HEK293 (cell line): ENCODE measurements at regions not wholly inside any gene's neighbourhood (a gene's known extent, or its start where the extent isn't known, plus 50 kb on each side); places are given as distances from the start of the nearest gene placed in this dataset.

Experiments
- CTCF ChIA-PET: fragments of 350-600 bp; formaldehyde crosslinking; extraction: SDS; loops from one replicate; lab custom pipeline; 2021; ENCODE audit warnings: antibody characterized with exemption; lab: Yijun Ruan, JAX
- POLR2A ChIA-PET: fragments of 300-600 bp; formaldehyde crosslinking; extraction: SDS; loops from one replicate; lab custom pipeline; 2020; ENCODE audit warnings: antibody characterized with exemption, inconsistent platforms; lab: Yijun Ruan, JAX
- H3K27ac ChIP-seq: fragments of 200-500 bp; sonication (Bioruptor generic); 2 replicates; pipeline ENCODE4 v1.5.1; 2014; ENCODE audit warnings: low read depth, low read length, control low read depth, inconsistent platforms; ENCODE audit errors: extremely low read depth
- H3K36me3 ChIP-seq, 2 experiments: fragments of 200-500 bp in 1 of 2; sonication (Bioruptor generic) in 1 of 2; 1 replicate in 1 of 2; 2 replicates in 1 of 2; pipeline ENCODE4 v1.5.1; 2014 to 2017; ENCODE audit warnings: inconsistent platforms in 2 of 2, low read length in 2 of 2; ENCODE audit not compliant: control insufficient read depth in 2 of 2, insufficient read depth in 1 of 2
- H3K4me1 ChIP-seq: fragments of 200-500 bp; sonication (Bioruptor generic); 2 replicates; pipeline ENCODE4 v1.5.1; 2014; ENCODE audit warnings: mild to moderate bottlenecking, low read length, inconsistent platforms; ENCODE audit not compliant: control insufficient read depth, insufficient read depth
- H3K4me3 ChIP-seq: 2 replicates; pipeline ENCODE4 v1.5.1; 2011; ENCODE audit warnings: low read depth, mild to moderate bottlenecking, control low read depth, low read length, moderate library complexity
- H3K9me3 ChIP-seq: fragments of 200-500 bp; sonication (Bioruptor generic); 2 replicates; pipeline ENCODE4 v1.5.1; 2014; ENCODE audit warnings: low read depth, low read length, inconsistent platforms; ENCODE audit not compliant: control insufficient read depth, insufficient read depth
- RBAK ChIP-seq: fragments of 450-650 bp; formaldehyde crosslinking; IDR thresholded peaks from 2 replicates; pipeline ENCODE4 v1.5.1; 2016; ENCODE audit warnings: missing biosample characterization, missing genetic modification characterization
- SP7 ChIP-seq: fragments of 450-650 bp; formaldehyde crosslinking; IDR thresholded peaks from 2 replicates; pipeline ENCODE4 v1.5.1; 2016; ENCODE audit warnings: missing biosample characterization, missing genetic modification characterization
- ZFP3 ChIP-seq: fragments of 450-650 bp; formaldehyde crosslinking; IDR thresholded peaks from 2 replicates; pipeline ENCODE4 v1.5.1; 2016; ENCODE audit warnings: low read depth, missing biosample characterization, missing genetic modification characterization
- ZFP37 ChIP-seq: fragments of 450-650 bp; formaldehyde crosslinking; IDR thresholded peaks from 2 replicates; pipeline ENCODE4 v1.5.1; 2016; ENCODE audit warnings: missing biosample characterization, missing genetic modification characterization
- ZNF37A ChIP-seq: fragments of 450-650 bp; IDR thresholded peaks from 2 replicates; pipeline ENCODE4 v1.5.1; 2018; ENCODE audit warnings: missing biosample characterization, missing genetic modification characterization
- ZNF600 ChIP-seq: fragments of 450-650 bp; formaldehyde crosslinking; IDR thresholded peaks from 2 replicates; pipeline ENCODE4 v1.5.1; 2016; ENCODE audit warnings: missing biosample characterization, missing genetic modification characterization
- ZNF660 ChIP-seq: fragments of 450-650 bp; IDR thresholded peaks from 2 replicates; pipeline ENCODE4 v1.5.1; 2018; ENCODE audit warnings: missing biosample characterization, mild to moderate bottlenecking, missing genetic modification characterization
- TF ChIP-seq, protein P1 (sequence below): fragments of 450-650 bp; formaldehyde crosslinking; IDR thresholded peaks from 2 replicates; pipeline ENCODE4 v1.5.1; 2016; ENCODE audit warnings: missing biosample characterization, missing genetic modification characterization
- TF ChIP-seq, protein P2 (sequence below): fragments of 450-650 bp; formaldehyde crosslinking; IDR thresholded peaks from 2 replicates; pipeline ENCODE4 v1.5.1; 2016; ENCODE audit warnings: missing biosample characterization, missing genetic modification characterization
- TF ChIP-seq, protein P3 (sequence below): fragments of 450-650 bp; formaldehyde crosslinking; IDR thresholded peaks from 2 replicates; pipeline ENCODE4 v1.5.1; 2017; ENCODE audit warnings: missing biosample characterization, missing genetic modification characterization
- TF ChIP-seq, protein P4 (sequence below): fragments of 450-650 bp; formaldehyde crosslinking; IDR thresholded peaks from 2 replicates; pipeline ENCODE4 v1.5.1; 2016; ENCODE audit warnings: missing biosample characterization, missing genetic modification characterization
- TF ChIP-seq, protein P5 (sequence below): fragments of 450-650 bp; formaldehyde crosslinking; IDR thresholded peaks from 2 replicates; pipeline ENCODE4 v1.5.1; 2016; ENCODE audit warnings: missing biosample characterization, missing genetic modification characterization
- TF ChIP-seq, protein P6 (sequence below): fragments of 450-650 bp; formaldehyde crosslinking; IDR thresholded peaks from 2 replicates; pipeline ENCODE4 v1.5.1; 2016; ENCODE audit warnings: missing biosample characterization, missing genetic modification characterization
- TF ChIP-seq, protein P7 (sequence below): fragments of 450-650 bp; formaldehyde crosslinking; IDR thresholded peaks from 2 replicates; pipeline ENCODE4 v1.5.1; 2016; ENCODE audit warnings: missing biosample characterization, missing genetic modification characterization
- TF ChIP-seq, protein P8 (sequence below): fragments of 450-650 bp; formaldehyde crosslinking; IDR thresholded peaks from 2 replicates; pipeline ENCODE4 v1.5.1; 2017; ENCODE audit warnings: missing biosample characterization, missing genetic modification characterization
- TF ChIP-seq, protein P9 (sequence below): fragments of 450-650 bp; formaldehyde crosslinking; IDR thresholded peaks from 2 replicates; pipeline ENCODE4 v1.5.1; 2016; ENCODE audit warnings: missing biosample characterization, missing genetic modification characterization

DNA sequence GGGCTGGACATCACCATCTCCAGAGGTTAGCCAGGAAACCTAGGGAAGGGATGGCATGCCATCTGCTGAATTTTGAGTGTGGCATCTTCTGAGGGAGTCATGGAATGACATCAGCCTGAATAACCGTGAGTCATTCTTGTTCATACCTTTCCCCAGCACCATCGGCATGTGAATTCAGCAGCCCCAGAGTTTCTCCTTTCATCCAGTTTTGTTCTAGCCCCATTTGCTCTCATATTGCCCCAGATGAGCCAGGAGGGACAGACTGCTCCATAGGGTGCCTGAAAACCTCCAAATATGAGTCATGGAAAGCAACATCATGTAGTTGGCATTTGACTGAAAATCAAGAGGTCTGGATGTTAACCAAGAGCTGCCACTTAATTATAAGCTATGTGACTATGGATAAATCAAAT is 219.2 kb upstream of the SGK1 start:
- ChIA-PET CTCF (interaction anchor here (1.2 kb wide), 1 partner anchor 11 kb away, joined by 3 read pairs; no protein-coding TSS in a partner anchor), POLR2A (interaction anchor here (1.2 kb wide), 1 partner anchor 98 kb away, joined by 11 read pairs; no protein-coding TSS in a partner anchor)
- H3K36me3 ChIP-seq: no peaks in the 10 kb centered on the region
- H3K9me3 ChIP-seq: no peaks in the 10 kb centered on the region
- H3K4me3 ChIP-seq: no peak overlapping the region
- no peak overlapping the region for H3K27ac ChIP-seq
- no peaks in the 10 kb centered on the region for H3K4me1 ChIP-seq
- TF ChIP-seq SP7 (tag by site-specific recombination): peak; percentile 76
- TF ChIP-seq, protein P1, sequence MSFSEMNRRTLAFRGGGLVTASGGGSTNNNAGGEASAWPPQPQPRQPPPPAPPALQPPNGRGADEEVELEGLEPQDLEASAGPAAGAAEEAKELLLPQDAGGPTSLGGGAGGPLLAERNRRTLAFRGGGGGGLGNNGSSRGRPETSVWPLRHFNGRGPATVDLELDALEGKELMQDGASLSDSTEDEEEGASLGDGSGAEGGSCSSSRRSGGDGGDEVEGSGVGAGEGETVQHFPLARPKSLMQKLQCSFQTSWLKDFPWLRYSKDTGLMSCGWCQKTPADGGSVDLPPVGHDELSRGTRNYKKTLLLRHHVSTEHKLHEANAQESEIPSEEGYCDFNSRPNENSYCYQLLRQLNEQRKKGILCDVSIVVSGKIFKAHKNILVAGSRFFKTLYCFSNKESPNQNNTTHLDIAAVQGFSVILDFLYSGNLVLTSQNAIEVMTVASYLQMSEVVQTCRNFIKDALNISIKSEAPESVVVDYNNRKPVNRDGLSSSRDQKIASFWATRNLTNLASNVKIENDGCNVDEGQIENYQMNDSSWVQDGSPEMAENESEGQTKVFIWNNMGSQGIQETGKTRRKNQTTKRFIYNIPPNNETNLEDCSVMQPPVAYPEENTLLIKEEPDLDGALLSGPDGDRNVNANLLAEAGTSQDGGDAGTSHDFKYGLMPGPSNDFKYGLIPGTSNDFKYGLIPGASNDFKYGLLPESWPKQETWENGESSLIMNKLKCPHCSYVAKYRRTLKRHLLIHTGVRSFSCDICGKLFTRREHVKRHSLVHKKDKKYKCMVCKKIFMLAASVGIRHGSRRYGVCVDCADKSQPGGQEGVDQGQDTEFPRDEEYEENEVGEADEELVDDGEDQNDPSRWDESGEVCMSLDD (tag by site-specific recombination): no peak
- no peak for TF ChIP-seq ZNF37A (tag by site-specific recombination)
- TF ChIP-seq RBAK (tag by site-specific recombination): peak; percentile 52; the same call in 1 of the 2 replicates
- TF ChIP-seq, protein P2, sequence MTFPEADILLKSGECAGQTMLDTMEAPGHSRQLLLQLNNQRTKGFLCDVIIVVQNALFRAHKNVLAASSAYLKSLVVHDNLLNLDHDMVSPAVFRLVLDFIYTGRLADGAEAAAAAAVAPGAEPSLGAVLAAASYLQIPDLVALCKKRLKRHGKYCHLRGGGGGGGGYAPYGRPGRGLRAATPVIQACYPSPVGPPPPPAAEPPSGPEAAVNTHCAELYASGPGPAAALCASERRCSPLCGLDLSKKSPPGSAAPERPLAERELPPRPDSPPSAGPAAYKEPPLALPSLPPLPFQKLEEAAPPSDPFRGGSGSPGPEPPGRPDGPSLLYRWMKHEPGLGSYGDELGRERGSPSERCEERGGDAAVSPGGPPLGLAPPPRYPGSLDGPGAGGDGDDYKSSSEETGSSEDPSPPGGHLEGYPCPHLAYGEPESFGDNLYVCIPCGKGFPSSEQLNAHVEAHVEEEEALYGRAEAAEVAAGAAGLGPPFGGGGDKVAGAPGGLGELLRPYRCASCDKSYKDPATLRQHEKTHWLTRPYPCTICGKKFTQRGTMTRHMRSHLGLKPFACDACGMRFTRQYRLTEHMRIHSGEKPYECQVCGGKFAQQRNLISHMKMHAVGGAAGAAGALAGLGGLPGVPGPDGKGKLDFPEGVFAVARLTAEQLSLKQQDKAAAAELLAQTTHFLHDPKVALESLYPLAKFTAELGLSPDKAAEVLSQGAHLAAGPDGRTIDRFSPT: peak; percentile 49; the same call in 1 of the 2 replicates
- TF ChIP-seq ZNF600 (tag by site-specific recombination): 0 out of 2 replicates have a peak, but pooled peaks have one; percentile 17
- TF ChIP-seq, protein P3, sequence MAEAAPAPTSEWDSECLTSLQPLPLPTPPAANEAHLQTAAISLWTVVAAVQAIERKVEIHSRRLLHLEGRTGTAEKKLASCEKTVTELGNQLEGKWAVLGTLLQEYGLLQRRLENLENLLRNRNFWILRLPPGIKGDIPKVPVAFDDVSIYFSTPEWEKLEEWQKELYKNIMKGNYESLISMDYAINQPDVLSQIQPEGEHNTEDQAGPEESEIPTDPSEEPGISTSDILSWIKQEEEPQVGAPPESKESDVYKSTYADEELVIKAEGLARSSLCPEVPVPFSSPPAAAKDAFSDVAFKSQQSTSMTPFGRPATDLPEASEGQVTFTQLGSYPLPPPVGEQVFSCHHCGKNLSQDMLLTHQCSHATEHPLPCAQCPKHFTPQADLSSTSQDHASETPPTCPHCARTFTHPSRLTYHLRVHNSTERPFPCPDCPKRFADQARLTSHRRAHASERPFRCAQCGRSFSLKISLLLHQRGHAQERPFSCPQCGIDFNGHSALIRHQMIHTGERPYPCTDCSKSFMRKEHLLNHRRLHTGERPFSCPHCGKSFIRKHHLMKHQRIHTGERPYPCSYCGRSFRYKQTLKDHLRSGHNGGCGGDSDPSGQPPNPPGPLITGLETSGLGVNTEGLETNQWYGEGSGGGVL (tag by site-specific recombination): no peak
- TF ChIP-seq ZFP37 (tag by site-specific recombination): 0 out of 2 replicates have a peak, but pooled peaks have one; percentile 42
- TF ChIP-seq, protein P4, sequence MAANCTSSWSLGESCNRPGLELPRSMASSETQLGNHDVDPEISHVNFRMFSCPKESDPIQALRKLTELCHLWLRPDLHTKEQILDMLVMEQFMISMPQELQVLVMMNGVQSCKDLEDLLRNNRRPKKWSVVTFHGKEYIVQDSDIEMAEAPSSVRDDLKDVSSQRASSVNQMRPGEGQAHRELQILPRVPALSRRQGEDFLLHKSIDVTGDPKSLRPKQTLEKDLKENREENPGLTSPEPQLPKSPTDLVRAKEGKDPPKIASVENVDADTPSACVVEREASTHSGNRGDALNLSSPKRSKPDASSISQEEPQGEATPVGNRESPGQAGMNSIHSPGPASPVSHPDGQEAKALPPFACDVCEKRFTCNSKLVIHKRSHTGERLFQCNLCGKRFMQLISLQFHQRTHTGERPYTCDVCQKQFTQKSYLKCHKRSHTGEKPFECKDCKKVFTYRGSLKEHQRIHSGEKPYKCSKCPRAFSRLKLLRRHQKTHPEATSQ (tag by site-specific recombination): no peak
- TF ChIP-seq, protein P5, sequence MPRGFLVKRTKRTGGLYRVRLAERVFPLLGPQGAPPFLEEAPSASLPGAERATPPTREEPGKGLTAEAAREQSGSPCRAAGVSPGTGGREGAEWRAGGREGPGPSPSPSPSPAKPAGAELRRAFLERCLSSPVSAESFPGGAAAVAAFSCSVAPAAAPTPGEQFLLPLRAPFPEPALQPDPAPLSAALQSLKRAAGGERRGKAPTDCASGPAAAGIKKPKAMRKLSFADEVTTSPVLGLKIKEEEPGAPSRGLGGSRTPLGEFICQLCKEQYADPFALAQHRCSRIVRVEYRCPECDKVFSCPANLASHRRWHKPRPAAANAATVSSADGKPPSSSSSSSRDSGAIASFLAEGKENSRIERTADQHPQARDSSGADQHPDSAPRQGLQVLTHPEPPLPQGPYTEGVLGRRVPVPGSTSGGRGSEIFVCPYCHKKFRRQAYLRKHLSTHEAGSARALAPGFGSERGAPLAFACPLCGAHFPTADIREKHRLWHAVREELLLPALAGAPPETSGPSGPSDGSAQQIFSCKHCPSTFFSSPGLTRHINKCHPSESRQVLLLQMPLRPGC (tag by site-specific recombination): peak; percentile 59; the same call in 1 of the 2 replicates
- TF ChIP-seq, protein P6, sequence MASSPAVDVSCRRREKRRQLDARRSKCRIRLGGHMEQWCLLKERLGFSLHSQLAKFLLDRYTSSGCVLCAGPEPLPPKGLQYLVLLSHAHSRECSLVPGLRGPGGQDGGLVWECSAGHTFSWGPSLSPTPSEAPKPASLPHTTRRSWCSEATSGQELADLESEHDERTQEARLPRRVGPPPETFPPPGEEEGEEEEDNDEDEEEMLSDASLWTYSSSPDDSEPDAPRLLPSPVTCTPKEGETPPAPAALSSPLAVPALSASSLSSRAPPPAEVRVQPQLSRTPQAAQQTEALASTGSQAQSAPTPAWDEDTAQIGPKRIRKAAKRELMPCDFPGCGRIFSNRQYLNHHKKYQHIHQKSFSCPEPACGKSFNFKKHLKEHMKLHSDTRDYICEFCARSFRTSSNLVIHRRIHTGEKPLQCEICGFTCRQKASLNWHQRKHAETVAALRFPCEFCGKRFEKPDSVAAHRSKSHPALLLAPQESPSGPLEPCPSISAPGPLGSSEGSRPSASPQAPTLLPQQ (tag by site-specific recombination): peak; percentile 45; the same call in 1 of the 2 replicates
- TF ChIP-seq, protein P7, sequence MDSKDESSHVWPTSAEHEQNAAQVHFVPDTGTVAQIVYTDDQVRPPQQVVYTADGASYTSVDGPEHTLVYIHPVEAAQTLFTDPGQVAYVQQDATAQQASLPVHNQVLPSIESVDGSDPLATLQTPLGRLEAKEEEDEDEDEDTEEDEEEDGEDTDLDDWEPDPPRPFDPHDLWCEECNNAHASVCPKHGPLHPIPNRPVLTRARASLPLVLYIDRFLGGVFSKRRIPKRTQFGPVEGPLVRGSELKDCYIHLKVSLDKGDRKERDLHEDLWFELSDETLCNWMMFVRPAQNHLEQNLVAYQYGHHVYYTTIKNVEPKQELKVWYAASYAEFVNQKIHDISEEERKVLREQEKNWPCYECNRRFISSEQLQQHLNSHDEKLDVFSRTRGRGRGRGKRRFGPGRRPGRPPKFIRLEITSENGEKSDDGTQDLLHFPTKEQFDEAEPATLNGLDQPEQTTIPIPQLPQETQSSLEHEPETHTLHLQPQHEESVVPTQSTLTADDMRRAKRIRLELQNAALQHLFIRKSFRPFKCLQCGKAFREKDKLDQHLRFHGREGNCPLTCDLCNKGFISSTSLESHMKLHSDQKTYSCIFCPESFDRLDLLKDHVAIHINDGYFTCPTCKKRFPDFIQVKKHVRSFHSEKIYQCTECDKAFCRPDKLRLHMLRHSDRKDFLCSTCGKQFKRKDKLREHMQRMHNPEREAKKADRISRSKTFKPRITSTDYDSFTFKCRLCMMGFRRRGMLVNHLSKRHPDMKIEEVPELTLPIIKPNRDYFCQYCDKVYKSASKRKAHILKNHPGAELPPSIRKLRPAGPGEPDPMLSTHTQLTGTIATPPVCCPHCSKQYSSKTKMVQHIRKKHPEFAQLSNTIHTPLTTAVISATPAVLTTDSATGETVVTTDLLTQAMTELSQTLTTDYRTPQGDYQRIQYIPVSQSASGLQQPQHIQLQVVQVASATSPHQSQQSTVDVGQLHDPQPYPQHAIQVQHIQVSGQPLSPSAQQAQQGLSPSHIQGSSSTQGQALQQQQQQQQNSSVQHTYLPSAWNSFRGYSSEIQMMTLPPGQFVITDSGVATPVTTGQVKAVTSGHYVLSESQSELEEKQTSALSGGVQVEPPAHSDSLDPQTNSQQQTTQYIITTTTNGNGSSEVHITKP (tag by site-specific recombination): peak; percentile 66
- TF ChIP-seq ZFP3 (tag by site-specific recombination): no peak
- TF ChIP-seq ZNF660 (tag by site-specific recombination): peak; percentile 79; the same call in 1 of the 2 replicates
- TF ChIP-seq, protein P8, sequence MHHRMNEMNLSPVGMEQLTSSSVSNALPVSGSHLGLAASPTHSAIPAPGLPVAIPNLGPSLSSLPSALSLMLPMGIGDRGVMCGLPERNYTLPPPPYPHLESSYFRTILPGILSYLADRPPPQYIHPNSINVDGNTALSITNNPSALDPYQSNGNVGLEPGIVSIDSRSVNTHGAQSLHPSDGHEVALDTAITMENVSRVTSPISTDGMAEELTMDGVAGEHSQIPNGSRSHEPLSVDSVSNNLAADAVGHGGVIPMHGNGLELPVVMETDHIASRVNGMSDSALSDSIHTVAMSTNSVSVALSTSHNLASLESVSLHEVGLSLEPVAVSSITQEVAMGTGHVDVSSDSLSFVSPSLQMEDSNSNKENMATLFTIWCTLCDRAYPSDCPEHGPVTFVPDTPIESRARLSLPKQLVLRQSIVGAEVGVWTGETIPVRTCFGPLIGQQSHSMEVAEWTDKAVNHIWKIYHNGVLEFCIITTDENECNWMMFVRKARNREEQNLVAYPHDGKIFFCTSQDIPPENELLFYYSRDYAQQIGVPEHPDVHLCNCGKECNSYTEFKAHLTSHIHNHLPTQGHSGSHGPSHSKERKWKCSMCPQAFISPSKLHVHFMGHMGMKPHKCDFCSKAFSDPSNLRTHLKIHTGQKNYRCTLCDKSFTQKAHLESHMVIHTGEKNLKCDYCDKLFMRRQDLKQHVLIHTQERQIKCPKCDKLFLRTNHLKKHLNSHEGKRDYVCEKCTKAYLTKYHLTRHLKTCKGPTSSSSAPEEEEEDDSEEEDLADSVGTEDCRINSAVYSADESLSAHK (tag by site-specific recombination): 0 out of 2 replicates have a peak, but pooled peaks have one; percentile 35
- TF ChIP-seq, protein P9, sequence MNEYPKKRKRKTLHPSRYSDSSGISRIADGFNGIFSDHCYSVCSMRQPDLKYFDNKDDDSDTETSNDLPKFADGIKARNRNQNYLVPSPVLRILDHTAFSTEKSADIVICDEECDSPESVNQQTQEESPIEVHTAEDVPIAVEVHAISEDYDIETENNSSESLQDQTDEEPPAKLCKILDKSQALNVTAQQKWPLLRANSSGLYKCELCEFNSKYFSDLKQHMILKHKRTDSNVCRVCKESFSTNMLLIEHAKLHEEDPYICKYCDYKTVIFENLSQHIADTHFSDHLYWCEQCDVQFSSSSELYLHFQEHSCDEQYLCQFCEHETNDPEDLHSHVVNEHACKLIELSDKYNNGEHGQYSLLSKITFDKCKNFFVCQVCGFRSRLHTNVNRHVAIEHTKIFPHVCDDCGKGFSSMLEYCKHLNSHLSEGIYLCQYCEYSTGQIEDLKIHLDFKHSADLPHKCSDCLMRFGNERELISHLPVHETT (tag by site-specific recombination): 0 out of 2 replicates have a peak, but pooled peaks have one; percentile 34
